SH-SY5Y (cell line): ENCODE measurements at regions not wholly inside any gene's neighbourhood (a gene's known extent, or its start where the extent isn't known, plus 50 kb on each side); places are given as distances from the start of the nearest gene placed in this dataset.

Source experiments
- GATA2 ChIP-seq: IDR thresholded peaks from 2 replicates; pipeline ENCODE4 v1.6.1; 2011; ENCODE audit warnings: mild to moderate bottlenecking, low read depth, low read length
- GATA3 ChIP-seq: IDR thresholded peaks from 2 replicates; pipeline ENCODE4 v1.6.1; 2011; ENCODE audit warnings: low read depth, mild to moderate bottlenecking, low read length, moderate library complexity

DNA sequence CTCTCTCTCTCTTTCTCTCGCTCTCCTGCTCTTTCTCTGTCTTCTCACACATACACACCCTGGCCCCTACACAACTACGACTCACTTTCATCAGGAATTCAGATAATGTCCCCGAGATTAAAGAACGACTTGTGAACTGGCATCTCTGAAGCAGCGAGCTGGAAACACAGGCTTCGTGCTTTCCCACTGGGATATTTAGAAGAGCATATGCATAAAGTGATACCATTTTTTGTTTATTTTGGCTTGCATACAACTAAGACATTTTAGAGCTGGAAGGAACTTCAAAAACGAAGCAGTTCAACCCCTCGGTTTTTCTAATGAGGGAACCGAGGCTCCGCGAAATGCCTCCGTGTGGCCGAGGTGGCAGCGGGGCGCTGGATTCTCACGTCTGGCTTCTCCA lies 88.6 kb downstream of the ZBTB18 start:
- TF ChIP-seq GATA2: no peak
- no peak for TF ChIP-seq GATA3
